ENCODE measurements at regions not wholly inside any gene's neighbourhood (a gene's known extent, or its start where the extent isn't known, plus 50 kb on each side); places are given as distances from the start of the nearest gene placed in this dataset.
"Not testable (repeated sequence)": the region's sequence is repeated elsewhere in the genome, so short reads cannot be mapped to it uniquely, and the experiment has no call there.

DNA sequence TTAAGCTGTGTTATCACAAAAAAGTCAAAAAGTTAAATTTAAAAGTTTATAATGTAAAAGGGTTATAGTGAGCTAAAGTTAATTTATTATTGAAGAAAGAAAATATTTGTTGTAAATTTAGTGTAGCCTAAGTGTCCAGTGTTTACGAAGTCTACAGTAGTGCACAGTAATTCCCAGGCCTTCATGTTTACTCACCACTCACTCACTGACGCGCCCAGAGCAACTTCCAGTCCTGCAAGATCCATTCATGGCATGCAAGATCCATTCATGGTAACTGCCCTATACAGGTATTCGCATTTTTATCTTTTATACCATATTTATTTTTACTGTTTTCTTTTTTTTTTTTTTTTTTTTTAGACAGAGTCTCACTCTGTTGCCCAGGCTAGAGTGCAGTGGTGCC, 69.5 kb downstream of the TPRA1 start:
- DNase-seq = no peak

DNA sequence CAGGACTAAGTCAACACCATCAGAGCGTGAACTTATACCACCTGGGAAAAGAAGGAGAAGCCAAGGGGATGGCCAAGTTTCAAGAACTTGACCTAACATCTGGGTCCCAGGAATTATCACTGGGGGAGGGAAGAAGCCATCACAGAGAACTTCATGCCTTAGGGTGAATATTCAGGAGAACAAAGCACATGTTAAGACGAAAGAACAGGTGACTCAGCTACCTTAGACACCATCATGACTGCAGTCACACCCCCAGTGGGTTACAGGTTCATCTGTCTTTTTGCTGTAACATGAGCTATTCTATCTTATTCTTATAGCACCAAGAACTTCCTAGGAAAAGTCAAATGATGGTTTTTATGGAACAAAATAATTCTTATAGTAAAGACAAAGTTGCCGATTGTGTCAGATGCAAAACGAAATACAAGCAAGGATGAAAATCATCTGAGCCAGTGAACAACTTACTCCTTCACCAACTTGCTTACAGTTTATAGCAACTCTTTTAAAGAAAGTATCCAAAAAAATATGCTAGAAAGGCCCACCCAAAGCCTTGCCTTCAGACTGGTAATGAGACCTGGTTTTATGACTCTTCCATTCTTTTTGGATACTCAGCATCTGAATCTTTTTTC, 72.0 kb downstream of the TPRA1 start:
- DNase-seq = no peak

DNA sequence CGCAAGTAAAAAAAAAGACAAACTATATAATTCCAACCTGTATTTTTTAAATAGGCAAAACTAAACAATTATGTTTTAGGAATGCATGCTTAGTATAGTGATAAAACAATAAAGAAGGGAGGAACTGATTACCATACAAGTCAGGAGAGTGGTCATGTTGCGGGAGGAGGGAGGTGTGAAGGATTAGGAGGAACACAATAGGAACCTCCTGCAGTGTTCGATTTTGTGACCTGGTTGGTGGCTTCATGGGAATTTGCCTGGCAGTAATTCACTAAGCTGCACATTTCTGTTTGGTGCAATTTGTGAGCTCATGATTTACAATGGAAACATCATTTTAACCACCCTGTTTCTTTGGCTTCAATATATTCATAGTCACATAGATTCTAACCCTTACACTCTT, 78.3 kb downstream of the TPRA1 start:
- no peak for DNase-seq

DNA sequence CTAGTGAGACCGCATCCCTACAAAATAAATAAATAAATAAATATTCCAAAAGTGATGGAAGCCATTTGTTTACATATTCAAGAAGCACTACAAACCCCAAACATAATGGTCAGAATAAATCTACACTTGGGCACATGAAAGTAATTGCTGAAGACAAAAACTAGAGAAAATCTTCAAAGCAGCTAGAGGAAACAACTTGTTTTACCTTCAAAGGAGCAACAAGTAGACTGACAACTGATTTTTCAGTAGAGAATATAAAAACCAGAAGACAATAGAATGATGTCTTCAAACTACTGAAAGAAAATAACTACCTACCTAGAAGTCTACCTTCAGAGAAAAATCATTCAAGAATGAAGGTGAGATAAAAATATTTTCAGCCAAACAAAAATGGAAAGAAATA, 89.4 kb downstream of the TPRA1 start:
- no peak for DNase-seq

DNA sequence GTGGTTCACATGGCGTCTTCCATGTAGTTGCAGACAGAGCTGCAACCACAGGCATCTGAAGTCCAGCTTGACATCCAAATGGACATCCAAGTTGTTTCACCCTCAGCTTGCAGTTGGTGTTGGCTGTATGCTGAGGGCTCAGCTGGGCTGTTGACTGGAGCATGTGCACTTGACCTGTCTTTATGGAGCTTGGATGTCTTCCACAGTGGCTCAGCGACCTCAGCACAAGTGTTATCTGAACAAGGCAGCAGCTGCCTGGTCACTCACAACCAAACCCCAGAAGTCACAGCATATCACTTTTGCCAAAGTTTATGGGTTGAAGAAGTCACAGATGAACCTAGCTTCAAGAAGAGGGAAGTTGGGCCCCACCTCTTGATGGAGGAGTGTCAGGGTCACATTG, 92.9 kb downstream of the TPRA1 start:
- DNase-seq = no peak

DNA sequence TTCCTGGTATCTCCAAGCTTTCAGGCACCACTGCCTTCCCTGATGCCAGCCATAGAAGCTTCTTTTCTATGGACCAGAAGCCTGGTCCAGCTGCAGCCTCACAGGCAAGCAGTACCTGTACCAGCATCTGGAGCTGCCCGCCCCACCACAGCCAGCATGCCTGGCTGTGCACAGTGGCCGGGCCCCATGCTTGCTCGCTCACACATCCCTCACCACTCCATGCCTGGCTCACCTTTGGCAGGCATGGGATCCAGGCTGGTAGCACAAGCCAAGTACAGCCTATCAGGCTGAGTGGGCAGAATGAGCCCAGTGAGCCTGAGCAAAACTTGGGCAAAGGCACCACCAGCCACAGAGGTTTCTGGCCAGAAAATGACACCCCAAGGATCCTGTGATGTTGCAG, 93.4 kb downstream of the TPRA1 start:
- no peak for DNase-seq

DNA sequence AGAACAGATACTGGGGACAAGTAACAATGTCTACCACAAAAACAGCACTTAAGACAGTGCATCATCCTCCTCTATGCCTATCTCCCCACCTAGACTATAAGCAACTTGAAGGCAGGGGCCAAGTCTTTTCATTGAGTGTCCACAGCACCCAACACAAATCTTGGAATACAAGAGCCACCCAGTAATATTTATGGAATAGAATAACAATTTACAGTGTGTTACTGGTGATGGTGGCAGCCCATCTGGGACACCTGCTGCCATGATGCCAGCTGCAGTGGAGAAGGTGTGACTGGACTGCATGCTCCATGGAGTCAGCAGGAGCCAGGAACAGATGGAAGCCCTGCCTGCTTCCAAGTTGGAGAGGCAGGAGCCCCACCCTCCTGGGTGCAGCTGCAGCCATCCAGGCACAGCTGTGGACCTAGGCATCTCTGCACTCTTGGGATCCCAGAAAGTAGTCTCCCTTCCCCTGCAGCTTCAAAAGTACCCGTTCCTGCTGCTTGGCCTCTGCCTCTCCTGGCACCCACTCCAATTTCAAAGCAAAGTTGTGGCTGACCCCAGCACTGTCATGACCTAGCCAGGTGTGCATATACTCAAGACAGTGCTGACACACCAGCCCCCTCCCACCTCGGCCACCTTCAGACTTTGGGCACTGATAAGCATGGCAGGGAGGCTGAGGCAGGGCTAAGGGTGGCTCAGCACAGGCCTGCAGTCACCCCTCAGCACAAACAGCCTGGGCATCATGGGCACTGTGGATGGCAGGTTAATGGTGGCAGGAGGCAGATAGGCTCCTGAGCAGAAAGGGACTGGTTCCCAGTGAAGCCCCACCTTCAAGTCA, 94.5 kb downstream of the TPRA1 start:
- no peak for DNase-seq

DNA sequence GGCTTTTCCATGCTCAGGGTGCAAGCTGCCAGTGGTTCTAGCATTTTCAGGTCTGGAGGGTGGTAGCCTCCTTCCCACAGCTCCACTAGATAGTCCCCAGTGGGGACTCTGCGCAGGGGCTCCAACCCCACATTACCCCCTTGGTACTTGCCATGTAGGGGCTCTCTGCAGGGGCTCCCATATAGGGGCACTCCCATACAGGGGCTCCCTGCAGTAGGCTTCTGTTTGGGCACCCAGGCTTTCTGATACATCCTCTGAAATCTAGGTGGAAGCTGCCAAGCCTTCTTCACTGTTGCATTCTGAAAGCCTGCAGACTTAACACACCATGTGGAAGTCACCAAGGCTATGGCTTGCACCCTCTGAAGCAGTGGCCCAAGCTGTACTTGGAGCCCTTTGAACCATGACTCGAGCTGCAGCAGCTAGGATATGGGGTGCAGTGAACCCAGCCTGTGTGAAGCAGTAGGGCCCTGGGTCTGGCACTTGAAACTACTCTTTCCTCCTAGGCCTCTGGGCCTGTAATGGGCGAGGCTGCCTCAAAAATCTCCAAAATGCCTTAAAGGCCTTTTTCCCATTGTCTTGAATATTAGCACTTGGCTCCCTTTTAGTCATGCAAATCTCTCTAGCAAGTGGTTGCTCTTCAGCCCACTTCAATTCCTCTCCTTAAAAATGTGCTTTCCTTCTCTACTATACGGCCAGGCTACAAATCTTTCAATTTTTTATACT, 96.4 kb downstream of the TPRA1 start:
- no peak for DNase-seq

DNA sequence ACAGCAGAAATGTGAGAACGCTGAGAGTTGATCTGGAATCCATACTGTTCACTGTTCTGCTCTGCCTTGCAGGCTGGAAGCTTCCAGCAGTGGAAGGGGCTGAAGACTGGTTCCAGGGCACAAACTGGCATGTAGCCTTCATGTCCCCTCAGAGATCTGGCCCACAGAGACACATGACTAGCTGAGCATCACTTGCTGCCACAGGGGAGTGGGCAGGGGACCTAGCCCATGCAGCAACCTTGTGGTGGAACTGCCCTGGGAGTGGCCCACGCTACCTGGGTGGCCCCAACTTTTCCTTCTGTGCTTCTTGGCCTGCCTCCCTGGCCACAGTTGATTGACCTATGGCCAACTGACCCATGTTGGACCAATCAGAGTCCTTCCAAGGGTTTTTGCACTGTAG, 98.1 kb downstream of the TPRA1 start:
- DNase-seq = no peak

DNA sequence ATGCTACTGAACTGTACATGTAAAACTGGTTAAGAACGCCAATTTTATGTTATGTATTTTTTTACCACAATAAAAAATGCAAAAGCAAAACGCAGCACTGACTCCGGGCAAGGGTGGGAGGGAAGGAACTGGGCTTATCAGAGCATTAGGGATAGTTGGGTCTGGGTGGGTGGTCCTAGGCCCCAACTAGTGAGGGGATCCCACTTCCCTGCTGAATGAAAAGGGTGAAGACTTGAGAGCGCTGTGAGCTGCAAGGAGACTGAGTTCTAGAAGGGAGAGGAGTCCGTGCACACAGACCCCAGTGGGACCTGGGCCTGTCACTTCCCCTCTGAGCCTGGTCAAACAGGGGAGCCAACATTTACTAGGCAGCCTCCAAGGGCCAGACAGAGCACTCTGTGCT, 98.6 kb downstream of the TPRA1 start:
- DNase-seq = no peak

DNA sequence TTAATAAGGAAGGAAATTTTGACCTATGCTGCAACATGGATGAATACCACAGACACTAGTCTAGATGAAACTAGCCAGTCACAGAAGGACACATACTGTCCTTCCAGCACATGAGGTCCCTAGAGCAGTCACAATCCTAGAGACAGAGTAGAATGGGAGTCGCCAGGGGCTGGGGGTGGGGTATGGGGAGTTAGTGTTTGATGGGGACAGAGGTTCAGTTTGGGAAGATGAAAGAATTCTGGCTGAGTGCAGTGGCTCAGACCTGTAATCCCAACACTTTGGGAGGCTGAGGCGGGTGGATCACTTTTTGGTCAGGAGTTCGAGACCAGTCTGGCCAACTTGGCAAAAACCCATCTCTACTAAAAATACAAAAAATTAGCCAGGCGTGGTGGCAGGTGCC, 99.2 kb downstream of the TPRA1 start:
- DNase-seq = no peak

DNA sequence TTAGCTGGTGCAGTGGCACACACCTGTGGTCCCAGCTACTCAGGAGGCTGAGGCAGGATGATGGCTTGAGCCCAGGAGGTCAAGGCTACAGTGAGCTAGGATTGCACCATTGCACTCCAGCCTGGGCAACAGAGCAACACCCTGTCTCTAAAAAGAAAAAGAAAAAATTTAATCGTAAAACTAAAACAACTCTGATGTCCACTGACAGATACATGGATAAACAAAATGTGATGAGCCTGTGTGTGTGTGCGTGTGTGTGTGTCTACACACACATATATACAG, 99.6 kb downstream of the TPRA1 start:
- DNase-seq = not testable (repeated sequence)

DNA sequence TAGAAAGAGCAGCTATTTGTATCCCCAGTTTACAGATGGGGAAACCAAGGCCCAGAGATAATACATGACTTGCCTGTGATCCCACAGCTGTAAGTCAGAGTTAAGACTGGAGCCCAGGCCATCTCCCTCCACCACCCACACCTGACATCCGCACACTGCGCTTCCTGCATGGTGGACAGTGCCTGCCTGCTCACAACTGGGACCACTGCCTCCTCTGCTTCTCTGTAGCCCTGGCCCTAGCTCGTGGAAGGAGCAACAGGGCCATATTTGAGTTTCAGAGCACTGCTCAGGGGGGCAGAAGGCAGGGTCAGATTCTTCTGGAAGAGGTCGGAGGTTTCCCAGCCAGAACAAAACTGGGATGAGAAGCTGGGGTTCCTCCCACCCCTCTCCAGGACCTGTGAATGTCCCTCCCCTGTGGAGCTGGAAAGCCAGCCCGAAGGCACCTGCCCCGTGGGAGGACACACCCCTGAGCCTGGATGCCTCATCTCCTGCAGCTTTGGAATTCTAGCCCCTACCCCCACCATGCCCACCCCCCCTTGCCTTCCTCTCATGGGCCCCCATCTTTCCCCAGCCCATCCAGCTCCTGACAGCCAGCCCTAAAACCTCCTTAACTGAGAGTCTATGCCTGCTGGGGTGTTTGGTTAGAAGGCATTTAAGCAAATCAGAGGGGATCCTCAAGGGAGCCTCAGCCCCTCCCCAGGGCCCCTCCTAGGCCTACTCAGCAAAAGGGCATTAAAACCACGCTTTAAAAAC, 100.1 kb downstream of the TPRA1 start:
- DNase-seq = no peak

DNA sequence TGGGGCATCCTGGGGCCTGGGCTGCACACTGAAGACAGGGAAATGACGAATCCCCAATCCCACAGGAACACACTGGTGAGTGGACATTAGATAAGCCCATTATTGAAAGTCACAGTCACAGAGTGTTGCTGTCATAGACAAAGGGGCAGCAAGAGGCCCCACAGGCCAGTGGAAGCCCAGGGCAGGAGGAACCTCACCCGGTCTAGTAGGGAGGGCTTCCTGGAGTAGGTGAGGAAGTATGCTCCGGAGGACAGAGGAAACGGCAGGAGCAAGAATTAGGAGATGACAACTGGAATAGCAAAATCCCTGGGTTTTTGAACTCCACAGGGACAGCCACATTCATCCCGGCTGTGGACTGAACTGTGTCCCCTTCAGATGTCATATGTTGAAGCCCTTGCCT, 101.2 kb downstream of the TPRA1 start:
- no peak for DNase-seq

DNA sequence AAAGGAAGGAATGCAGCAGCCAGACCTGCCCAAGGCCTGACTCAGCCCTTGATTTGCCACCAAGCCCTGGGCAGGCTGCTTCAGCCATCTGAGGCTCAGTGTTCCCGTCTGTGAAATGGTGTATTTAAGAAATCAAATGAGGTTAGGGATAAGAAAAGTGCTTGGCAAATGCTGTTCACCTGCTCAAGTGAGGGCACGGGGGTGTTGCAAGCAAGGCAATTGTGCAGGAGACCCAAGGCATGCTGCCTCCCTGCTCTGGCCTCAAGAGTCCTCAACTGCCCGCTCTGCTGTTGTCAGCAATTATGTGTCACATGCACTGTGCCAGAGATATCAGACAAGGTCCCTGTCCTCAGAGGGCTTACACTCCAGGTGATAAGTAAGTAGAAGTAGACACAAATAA, 101.8 kb downstream of the TPRA1 start:
- no peak for DNase-seq

DNA sequence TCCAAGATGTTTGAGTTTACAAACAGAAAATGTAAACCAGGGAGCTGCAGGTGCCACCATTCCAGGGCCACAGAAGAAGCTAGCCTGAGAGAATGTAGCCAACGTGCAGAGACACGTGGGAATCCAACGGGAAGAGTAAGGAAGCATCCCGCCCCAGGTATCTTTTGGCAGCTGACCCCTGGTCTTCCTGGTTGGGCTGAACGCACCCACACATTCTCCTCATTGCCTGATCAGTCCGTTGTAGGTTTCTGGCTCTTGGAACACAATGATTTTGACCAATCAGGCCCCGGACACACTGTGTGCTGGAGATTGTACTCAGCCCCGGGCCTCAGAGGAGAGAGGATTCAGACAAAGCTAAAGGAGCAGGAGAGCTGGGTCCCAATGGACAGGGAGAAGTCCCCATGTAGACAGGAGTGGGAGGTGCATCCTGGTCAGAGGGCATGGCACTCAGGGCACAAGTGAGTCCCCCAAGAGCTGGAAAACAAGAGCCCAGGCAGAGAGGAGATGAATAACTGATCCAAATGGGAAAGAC, 102.3 kb downstream of the TPRA1 start:
- no peak for DNase-seq

DNA sequence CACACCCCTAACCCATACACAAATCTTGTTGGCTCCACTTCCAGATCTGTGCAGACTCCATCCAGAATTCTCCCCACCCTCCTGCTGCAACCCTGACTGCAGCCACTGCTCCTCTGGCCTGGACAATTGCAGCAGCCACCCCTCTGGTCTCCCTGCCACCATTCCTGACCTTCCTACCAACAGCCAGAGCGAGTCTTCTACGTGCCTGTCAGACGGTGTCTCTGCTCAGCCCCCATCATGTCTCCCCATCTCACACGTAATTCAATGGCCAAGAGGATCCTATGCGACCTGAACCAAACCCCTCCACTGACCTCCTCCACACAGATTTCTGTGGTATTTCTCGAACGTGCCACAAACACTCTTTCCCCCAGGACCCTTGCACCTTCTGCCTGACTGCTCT, 103.3 kb downstream of the TPRA1 start:
- no peak for DNase-seq

DNA sequence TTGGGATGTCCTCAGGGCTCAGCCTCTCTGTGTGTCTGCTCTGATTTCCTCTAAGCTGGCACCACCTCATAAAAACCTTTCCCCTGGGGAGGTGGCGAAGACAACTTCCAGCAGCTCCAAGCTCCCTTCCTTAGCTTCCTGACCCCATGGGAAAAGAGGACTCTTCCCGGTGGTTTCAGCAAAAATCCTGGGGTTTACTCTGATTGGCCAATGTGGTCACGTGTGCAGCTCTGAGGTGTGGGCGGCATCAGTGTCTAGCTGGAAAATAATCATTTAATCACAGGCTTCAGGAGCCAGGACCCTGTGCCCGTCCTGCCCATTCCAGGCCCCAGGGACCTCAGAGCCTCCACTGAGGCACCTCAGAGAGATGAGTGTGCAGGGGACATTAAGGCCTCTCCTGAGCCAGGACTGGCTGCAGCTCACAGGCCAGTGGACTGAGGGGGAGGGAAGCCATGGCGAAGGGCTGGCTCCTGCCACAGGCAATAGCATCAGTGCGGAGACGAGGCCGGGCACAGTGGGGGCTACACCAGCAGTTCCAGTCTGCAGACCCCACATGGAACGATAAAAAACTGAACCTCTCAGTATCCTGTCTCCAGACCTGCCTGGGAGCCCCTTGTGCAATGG, 104.1 kb downstream of the TPRA1 start:
- no peak for DNase-seq

DNA sequence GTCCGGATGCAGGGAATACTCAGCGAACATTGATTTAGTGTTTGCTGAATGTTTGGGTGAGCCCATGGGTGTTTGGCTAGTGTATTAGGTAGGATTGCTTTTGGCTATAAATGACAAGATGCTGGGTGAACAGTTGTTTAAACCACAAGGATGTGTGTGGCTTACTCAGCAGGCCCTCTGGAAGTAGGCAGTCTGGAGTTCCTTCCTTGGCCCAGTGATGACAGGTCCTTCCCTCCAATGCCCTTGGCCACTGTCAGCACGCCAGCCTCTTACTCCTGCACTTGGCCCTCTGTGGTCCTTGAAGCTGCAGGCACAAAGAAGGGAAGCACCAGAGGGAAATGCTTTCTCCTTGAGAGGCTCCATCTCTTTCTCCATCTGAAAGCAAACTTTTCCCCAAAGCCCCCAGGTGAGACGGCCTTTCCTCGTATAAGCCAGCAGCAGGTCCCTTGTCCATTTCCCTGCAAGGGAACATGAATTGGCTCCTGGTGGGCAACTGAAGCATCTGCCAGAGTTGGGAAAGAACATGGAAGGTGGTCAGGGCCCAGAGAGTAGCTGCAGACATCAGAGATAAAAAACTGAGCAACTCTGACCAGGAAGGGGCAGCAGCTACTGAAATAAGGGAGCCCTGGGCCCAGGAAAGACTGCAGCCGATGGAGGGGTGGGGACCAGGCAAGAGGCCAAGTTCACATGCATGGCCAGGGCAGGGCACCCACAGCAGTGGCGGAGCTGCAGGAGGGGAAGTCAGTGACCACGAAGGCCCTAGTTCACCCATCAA, 105.0 kb downstream of the TPRA1 start:
- DNase-seq = no peak

DNA sequence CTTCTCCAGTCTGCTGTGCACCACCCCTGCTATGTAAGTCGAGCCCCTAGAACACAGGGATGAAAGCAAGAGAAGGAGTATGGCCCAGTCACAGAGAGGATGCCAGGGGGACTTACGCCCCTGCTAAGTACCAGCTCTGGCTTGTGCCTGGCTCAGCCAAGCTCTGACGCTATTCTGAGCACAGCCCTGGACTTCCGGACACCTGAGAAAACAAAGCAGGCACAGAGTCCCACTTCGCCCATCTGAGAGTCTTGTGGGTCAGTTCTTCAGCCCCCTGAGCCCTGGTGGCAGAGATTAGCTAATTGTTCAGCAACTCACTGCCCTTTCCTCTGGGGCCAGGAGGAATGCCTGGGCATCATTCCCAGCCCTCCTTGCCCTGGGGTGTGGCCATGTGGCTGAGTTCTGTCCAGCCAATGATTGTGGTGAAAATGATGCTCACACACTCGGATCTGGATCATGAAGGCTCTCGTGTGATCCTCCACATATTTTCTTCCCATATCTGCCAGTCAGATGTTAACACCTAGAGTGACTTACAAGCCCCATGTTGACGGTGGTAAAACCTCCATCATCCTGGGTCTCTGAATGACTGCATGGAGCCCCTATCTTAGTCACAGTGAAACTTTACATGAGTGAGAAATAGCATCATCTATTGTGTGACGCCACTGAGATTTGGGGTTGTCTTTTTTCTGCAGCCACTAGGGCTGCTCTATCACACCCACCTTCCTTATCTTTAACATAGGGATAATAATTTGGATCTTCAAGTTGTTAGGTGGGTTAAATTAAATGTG, 105.7 kb downstream of the TPRA1 start:
- no peak for DNase-seq

Measured in T-helper 9 cell (primary cell).